Keratinocyte (primary cell): ENCODE measurements at regions not wholly inside any gene's neighbourhood (a gene's known extent, or its start where the extent isn't known, plus 50 kb on each side); places are given as distances from the start of the nearest gene placed in this dataset.

Experiments used
- DNase-seq: peaks from one replicate; pipeline ENCODE4 v3.0.0-alpha.2; 2011; ENCODE audit warnings: low read depth, missing footprints, low spot score
- FAIRE-seq: peaks from 2 replicates; lab custom pipeline; 2011; peaks lifted over from hg19 to GRCh38; lab: Jason Lieb, UNC
- H2AFZ ChIP-seq: 2 replicates; pipeline ENCODE4 v1.6.0; 2012; ENCODE audit warnings: low read length, control low read depth, inconsistent platforms; ENCODE audit not compliant: control insufficient read depth
- H3K27ac ChIP-seq: 2 replicates; pipeline ENCODE4 v1.5.1; 2011; ENCODE audit warnings: low read length; ENCODE audit not compliant: control insufficient read depth, insufficient read depth
- H3K27me3 ChIP-seq: 3 replicates; pipeline ENCODE4 v1.6.0; 2011; ENCODE audit warnings: low read length; ENCODE audit not compliant: control insufficient read depth, insufficient read depth; ENCODE audit errors: extremely low read depth
- H3K36me3 ChIP-seq, 2 experiments: 2 replicates in 1 of 2; 3 replicates in 1 of 2; pipeline ENCODE4 v1.5.1; 2011; ENCODE audit warnings: low read length in 2 of 2, mild to moderate bottlenecking in 1 of 2; ENCODE audit not compliant: control insufficient read depth in 2 of 2, insufficient read depth in 2 of 2; ENCODE audit errors: extremely low read depth in 1 of 2
- H3K4me1 ChIP-seq: 3 replicates; pipeline ENCODE4 v1.5.1; 2011; ENCODE audit warnings: low read length; ENCODE audit not compliant: control insufficient read depth, insufficient read depth; ENCODE audit errors: extremely low read depth
- H3K4me2 ChIP-seq: 3 replicates; pipeline ENCODE4 v1.6.0; 2011; ENCODE audit warnings: low read depth, low read length; ENCODE audit not compliant: control insufficient read depth, insufficient read depth; ENCODE audit errors: extremely low read depth
- H3K4me3 ChIP-seq, 3 experiments: fragments of 200-600 bp in 1 of 3; sonication (generic) in 1 of 3; 2 replicates in 2 of 3; 3 replicates in 1 of 3; pipeline ENCODE4 v1.5.1; 2011 to 2016; ENCODE audit warnings: low read length in 3 of 3, mild to moderate bottlenecking in 3 of 3, control low read depth in 2 of 3, inconsistent platforms in 1 of 3, low read depth in 1 of 3, mixed read lengths in 1 of 3, mixed run types in 1 of 3, moderate library complexity in 1 of 3; ENCODE audit not compliant: control insufficient read depth in 2 of 3, insufficient read depth in 2 of 3; ENCODE audit errors: extremely low read depth in 1 of 3
- H3K79me2 ChIP-seq: 2 replicates; pipeline ENCODE4 v1.6.0; 2012; ENCODE audit warnings: low read length; ENCODE audit not compliant: control insufficient read depth, insufficient read depth
- H3K9ac ChIP-seq: 3 replicates; pipeline ENCODE4 v1.6.0; 2011; ENCODE audit warnings: low read length; ENCODE audit not compliant: control insufficient read depth, insufficient read depth; ENCODE audit errors: extremely low read depth
- H3K9me1 ChIP-seq: 3 replicates; pipeline ENCODE4 v1.6.0; 2011; ENCODE audit warnings: low read length; ENCODE audit not compliant: control insufficient read depth, insufficient read depth; ENCODE audit errors: extremely low read depth
- H3K9me3 ChIP-seq: 2 replicates; pipeline ENCODE4 v1.5.1; 2012; ENCODE audit warnings: low read depth, low read length; ENCODE audit not compliant: control insufficient read depth
- H4K20me1 ChIP-seq: 3 replicates; pipeline ENCODE4 v1.6.0; 2011; ENCODE audit warnings: low read length; ENCODE audit not compliant: control insufficient read depth, insufficient read depth; ENCODE audit errors: extremely low read depth
- CTCF ChIP-seq, 3 experiments: IDR thresholded peaks in 1 of 3; conservative IDR thresholded peaks in 1 of 3; optimal IDR thresholded peaks in 1 of 3; 2 replicates in 2 of 3; 3 replicates in 1 of 3; pipeline versions ENCODE3 to v1.5.1; 2011; ENCODE audit warnings: low read length in 3 of 3, mild to moderate bottlenecking in 3 of 3, moderate library complexity in 2 of 3, control low read depth in 1 of 3, inconsistent platforms in 1 of 3; ENCODE audit not compliant: insufficient read depth in 2 of 3; ENCODE audit errors: extremely low read depth in 1 of 3
- EZH2 ChIP-seq: IDR thresholded peaks from one replicate; pipeline ENCODE4 v1.6.1; 2012; ENCODE audit warnings: inconsistent platforms, mild to moderate bottlenecking, low read length, moderate library complexity
- dilution Hi-C: fragments of 300-500 bp; cut with MboI; formaldehyde crosslinking; loops from one replicate; pipeline ENCODE4 v1.7.0; 2020; ENCODE audit warnings: low sequenced_read_pairs; ENCODE audit not compliant: extremely low pct_ligation_motif_present
- small RNA-seq, 3 experiments: library from RNA; depleted of rRNA; stranded (forward); fragments of <200 nt; gene quantifications; one replicate each; pipeline ENCODE3, GENCODE V24; 2012; ENCODE audit warnings: low read depth in 3 of 3, low replicate concordance in 1 of 3; ENCODE audit not compliant: insufficient read length in 3 of 3

GRCh38 chr17:77908501-77908900 lies 50.0 kb upstream of the TNRC6C start:
- Histone ChIP-seq H3K9me1 (no peaks in the 10 kb centered on the region), H2AFZ (no peak overlapping the region), H3K4me1 (no peaks in the 10 kb centered on the region), H3K9me3 (no peaks in the 10 kb centered on the region), H4K20me1 (no peaks in the 10 kb centered on the region), H3K36me3 (no peaks in the 10 kb centered on the region), H3K4me3 (no peak overlapping the region), H3K4me2 (no peak overlapping the region), H3K27ac (no peak overlapping the region), H3K9ac (no peak overlapping the region), H3K27me3 (peaks cover 33% of the 10 kb centered on the region), H3K79me2 (no peaks in the 10 kb centered on the region)
- dilution Hi-C loops = no loop called here
- FAIRE-seq (no peak), DNase-seq (no peak)
- no peak for TF ChIP-seq EZH2
- no peak for TF ChIP-seq CTCF (optimal IDR thresholded peaks at IDR 0.05 in 1 of 3, IDR thresholded peaks at IDR 0.05 in 1 of 3, conservative IDR thresholded peaks at IDR 0.05 in 1 of 3; ENCODE audit: extremely low read depth in 1 of 3, insufficient read depth in 2 of 3, low read length in 3 of 3)

Small RNA genes in the stretch of these regions (small RNA-seq; reads per million reads assigned to genes)
- gene MIR4316 (0 reads per million in 3 experiments), gene RF00019 (0 reads per million in 3 experiments)
